Omental fat pad (tissue), 3 donors: ENCODE measurements at regions not wholly inside any gene's neighbourhood (a gene's known extent, or its start where the extent isn't known, plus 50 kb on each side); places are given as distances from the start of the nearest gene placed in this dataset.

Experiments
- ATAC-seq: fragments of 150-250 bp; one replicate; pipeline ENCODE4 v1.9.1; 2016; ENCODE audit warnings: mild to moderate bottlenecking, moderate library complexity; ENCODE audit not compliant: low FRiP score
- DNase-seq: peaks from one replicate; pipeline ENCODE4 v3.0.0-alpha.2; 2019; ENCODE audit warnings: low spot score
- CTCF ChIP-seq, 3 donors: fragments of 450-650 bp; IDR thresholded peaks; one replicate each; pipeline ENCODE4 v1.5.1; 2016 to 2017; ENCODE audit warnings: antibody characterized with exemption in 3 of 3, mild to moderate bottlenecking in 3 of 3, moderate library complexity in 2 of 3

DNA sequence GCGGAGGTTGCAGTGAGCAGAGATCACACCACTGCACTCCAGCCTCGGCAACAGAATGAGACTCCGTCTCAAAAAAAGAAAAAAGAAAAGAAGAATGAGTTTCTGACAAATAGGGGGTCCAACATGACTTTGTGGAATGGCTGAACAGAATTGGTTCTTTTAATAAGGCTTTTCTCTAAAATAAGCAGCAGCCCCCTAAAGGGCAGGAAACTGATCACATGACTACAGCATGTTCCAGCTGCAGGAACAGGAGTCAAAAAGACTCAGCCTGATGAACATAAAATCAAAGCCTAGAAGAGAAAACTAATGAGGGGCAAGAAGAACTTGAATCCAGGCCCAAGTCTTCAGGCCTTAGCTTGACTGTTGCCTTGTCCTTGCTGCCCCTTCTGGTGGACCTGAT lies 89.7 kb upstream of the ARRDC4 start:
- ATAC-seq (no peak), DNase-seq (no peak)
- no peak for TF ChIP-seq CTCF (IDR thresholded peaks at IDR 0.05)

- no peak for DNase-seq
- TF ChIP-seq CTCF (IDR thresholded peaks at IDR 0.05), result no peak
- no peak for ATAC-seq
Measured at GRCh38 chr15:97874139-97874538, 86.4 kb upstream of the ARRDC4 start.

DNA sequence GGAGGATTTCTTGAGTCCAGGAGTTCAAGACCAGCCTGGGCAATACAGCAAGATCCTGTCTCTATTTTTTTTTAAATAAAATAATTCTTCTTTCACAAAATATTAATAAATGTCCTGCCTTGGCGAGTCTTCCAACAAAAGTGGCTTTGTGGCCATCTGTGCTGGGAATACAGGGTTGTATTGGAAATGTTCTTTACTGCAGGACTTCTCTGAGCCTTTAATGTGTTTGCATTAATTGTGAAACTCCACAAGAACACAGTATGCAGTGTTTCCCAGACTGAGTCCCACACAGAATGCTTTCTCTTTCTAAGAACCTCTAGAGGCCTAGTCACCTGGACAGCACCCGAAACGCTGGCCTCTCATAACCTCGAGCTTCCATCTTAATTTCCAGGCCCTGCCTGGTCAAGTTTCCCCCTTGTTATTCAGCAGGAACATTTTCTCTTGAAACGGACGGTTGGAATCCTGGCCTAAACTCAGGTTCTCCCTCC lies 85.4 kb upstream of the ARRDC4 start:
- ATAC-seq (no peak), DNase-seq (no peak)
- TF ChIP-seq CTCF (IDR thresholded peaks at IDR 0.05), result no peak

- DNase-seq (no peak), ATAC-seq (no peak)
- TF ChIP-seq CTCF (IDR thresholded peaks at IDR 0.05), result no peak
Measured at GRCh38 chr15:97875513-97876280, 84.8 kb upstream of the ARRDC4 start.

DNA sequence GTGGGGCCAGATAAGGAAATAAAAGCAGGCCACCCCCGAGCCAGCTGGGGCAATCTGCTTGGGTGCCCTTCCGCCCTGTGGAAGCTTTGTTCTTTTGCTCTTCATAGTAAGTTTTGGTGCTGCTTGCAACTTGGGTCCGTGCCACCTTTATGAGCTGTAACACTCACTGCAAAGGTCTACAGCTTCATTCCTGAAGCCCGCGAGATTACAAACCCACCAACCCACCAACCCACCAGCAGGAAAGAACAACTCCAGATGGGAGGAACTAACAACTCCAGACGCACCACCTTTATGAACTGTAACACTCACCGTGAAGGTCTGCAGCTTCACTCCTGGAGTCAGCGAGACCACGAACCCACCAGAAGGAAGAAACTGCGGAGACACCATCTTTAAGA lies 84.2 kb upstream of the ARRDC4 start:
- DNase-seq (no peak), ATAC-seq (no peak)
- no peak for TF ChIP-seq CTCF (IDR thresholded peaks at IDR 0.05)

- no peak for TF ChIP-seq CTCF (IDR thresholded peaks at IDR 0.05)
- no peak for ATAC-seq
- DNase-seq, result no peak
Measured at GRCh38 chr15:97881346-97881965, 79.0 kb upstream of the ARRDC4 start.
